ENCODE measurements at regions not wholly inside any gene's neighbourhood (a gene's known extent, or its start where the extent isn't known, plus 50 kb on each side); places are given as distances from the start of the nearest gene placed in this dataset.

DNA sequence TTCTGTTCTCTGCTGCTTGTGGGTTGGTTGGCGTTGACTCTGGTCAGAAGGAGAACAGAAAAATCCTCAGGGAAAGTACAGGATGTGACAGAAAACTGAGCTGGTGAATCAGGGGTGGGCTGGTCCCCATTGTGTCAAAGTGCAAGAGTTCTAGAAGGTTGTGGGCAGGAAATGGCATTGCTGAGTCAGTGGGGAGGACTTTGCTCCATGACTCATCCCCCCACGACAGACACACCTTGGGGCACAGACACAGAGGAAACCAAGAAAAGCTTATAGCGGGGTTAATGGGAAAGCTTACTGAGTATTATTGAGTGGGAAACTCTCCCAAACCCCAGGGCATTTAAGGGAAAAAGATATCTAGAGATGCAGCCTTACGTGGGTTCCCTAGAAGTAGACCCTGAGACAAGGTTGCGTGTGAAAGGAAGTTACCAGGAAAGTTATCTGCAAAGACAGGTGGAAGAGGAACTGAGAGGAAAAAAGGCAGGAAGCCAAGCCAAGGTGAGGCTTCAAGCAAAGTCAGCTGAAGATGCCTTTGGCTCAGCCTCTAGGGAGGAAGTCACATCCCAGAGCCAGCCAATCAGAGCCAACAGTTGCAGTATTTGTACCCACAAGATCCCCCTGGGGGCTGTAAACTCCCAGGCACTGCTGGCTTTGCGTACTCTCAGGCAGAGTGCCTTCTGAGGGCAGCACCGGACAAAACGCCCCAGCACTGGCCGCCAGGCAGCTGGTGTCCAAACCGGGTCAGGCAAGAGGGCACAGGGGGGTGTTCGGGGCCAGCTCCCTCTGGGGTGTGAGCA lies 86.4 kb downstream of the FOXL1 start:
- peak in 2 of 5 experiments; percentile 10 to 82 for DNase-seq

DNA sequence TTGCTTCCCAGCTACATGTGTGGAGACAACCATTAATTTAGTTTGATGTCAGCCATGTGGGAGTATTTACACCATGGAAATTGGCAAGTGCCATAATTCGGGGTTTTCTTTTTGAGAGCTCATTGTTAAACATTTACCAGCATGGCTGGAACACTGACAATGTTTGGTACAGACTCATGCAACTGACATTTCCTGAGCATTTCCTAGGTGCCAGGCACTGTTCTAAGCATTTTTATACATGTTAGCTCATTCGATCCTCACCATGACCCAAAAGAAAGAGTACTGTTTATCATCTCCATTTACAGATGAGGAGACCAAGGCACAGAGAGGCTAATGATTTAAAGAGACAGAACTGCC lies 86.9 kb downstream of the FOXL1 start:
- DNase-seq = no peak

DNA sequence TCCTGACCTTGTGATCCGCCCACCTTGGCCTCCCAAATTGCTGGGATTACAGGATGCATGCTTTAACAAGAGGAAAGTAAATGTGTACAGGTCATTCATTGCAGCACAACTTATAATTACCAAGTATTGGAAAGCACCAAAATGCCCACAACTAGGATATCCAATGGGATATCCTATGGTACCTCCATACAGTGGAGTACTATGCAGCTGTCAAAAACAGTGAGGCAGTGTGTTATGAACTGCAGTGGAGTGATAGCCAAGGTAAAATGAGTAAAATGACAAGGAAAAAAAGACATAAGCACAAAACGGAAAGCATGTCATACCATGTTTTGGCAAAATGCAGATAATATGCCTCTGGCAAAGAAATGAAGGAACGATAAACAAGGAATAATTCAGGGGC lies 87.6 kb downstream of the FOXL1 start:
- no peak for DNase-seq

DNA sequence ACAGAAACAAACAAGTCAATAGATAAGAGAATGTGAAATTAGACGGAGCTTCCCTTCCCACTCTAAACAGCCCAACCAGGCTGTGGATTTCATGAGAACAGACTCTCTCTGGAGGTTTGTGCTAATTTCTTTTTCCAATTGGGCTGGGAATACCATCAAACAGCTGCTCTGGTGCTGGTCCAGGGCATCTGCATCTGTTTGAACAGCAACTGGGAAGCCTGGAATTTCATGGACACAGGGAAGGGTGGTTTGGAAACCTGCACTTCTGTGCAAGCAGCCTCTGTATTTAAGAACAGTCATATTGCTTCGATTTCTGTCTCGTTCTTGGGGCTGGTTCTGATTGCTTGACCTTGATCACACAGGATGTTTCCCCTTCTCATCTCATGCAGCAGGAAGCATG lies 88.7 kb downstream of the FOXL1 start:
- no peak for DNase-seq

DNA sequence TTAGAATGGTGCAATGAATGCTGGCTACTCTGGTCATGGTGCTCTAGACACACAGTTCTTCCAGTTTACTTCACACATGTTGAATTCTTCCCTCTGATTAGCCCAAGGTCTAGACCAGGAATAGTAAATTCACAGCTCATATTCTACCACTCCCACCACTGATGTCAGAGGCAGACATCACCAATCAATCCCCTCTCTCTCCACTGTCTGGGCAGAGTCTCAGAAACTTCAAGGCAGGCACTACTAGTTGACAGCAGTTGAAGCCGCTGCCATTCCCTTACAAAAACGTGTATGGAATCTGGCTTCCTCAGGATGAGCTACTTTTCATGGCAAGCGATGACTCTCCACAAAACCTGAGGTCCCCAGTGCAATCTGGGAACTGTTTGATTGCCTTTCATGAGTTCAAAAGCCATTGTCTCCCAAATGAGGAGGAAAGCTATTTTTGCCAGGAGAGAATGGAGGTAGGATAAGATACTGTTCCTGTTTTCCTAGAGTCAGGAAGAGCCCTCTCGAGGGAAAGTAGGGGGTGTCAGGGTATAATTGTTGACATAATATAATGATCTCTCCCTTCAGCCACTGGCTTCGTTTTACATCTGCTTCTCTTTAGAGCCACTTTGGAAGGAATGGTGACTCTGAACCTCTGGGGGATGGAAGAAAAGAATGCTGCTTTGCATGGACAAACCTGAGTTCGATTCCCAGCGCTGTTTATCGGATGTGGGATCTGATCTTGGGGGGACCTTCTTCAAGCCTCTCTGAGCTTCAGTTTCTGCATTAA lies 90.0 kb downstream of the FOXL1 start:
- no peak for DNase-seq

DNA sequence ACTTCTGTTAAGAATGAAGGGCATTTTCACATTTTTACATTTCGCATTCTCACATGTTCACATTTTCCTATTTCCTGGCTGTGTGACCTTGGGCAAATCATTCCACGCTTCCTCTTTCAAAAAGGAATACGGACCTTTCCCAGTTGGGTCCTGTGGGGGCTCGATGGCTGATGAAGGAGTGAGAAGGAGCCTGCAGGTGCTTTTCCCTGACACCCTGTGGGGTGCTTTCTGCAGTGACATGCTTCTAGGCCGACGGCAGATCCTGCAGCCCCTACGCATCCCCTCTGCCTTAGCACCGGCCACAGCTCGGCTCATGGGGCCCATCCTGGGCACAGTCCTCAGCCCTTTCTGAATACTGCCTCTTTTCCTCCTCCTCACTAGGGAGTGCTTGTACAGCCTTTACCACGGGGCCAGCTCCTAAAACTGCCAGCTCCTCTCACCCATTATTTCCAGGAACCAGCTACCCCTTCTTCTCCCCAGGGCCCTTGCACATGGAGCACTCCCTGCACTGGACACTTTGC lies 91.0 kb downstream of the FOXL1 start:
- DNase-seq = no peak

DNA sequence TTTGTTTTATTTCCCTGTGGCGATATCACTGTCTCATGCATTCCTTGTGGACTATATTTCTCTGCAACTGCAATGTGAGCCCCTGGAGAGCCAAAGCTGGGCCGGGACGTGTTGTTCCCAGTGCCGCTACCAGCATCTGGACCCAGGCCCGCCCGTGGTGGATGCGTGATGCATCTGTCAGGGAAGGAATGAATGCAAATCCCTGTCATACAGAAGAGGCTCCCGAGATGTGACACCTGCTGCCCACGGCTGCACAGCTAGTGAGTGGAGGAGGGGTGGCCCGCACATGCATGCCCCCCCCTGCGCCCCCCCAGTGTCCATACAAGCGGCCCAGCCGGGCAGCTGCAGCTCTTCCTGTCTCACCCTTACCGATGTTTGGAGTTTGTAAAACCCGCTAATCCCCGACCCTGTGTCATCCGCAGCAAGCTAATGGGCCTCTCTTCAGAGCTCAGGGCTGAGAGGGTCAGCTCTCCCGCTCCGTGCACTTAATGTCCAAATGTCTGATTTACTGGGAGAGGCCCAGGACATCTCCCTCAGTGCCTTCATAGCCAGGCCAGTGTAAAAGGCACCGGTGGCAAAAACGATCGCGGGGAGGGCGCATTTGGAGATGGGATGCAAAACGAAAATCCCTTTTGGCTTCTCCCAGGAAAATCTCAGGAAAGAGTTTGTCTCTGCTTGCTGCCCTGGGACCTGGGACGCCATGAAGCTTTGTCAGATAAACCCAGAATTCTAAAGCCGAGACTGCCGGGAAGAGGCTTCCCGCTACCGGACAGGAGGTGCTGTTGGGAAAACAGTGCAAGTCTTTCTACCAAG lies 91.8 kb downstream of the FOXL1 start:
- DNase-seq = no peak

DNA sequence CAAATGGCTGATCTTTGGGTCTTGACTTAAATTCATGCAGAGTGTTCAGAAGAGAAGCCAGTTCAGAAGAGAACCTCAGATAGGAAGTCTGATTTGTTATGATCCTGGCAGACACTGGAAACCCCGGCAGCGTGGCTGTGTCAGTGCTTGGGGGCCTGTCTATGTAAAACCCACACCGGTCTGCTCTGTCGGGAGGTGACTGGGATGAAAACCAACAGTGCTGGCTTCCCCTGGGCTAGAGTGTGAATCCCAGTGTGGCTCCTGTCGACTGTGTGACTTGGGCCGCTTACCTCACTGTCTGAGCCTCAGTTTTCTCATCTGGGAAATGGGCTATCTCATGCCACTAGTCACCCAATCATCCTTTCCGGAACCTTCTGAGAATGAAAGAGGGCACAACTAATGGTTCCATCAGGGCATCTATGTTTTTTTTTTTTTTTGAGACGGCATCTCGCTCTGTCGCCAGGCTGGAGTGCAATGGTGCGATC lies 92.4 kb downstream of the FOXL1 start:
- DNase-seq = no peak

DNA sequence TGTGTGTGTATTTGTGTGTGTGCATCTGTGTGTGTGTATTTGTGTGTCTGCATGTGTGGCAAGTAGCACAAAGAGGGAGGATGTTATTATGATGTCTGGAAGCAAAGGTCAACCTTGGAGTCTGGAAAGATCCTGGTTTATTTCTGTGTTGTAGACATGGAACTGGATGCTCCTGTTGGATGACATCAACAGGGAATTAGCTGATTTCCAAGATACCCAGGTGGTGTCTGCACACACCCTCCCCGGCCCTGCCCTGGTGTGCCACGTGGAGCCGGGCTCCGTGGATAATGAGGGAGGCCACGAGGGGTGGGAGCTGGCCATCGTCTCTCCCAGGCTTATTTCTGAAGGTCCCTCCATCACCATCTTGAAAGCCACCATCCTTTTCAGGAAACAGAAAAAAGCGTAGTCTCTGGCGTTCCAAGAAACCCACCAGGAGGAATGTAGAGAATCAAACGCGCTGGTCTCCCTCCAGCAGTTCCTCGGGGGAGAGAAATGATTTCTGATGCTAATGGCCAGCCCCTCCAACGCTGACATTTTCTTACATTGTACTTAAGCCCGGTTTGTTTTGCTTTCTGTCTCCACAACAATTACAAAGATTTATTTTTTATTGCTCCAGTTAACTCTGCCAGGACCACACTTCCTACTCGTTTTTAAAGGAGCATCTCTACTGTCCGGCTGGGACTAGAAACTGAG lies 93.3 kb downstream of the FOXL1 start:
- no peak for DNase-seq

DNA sequence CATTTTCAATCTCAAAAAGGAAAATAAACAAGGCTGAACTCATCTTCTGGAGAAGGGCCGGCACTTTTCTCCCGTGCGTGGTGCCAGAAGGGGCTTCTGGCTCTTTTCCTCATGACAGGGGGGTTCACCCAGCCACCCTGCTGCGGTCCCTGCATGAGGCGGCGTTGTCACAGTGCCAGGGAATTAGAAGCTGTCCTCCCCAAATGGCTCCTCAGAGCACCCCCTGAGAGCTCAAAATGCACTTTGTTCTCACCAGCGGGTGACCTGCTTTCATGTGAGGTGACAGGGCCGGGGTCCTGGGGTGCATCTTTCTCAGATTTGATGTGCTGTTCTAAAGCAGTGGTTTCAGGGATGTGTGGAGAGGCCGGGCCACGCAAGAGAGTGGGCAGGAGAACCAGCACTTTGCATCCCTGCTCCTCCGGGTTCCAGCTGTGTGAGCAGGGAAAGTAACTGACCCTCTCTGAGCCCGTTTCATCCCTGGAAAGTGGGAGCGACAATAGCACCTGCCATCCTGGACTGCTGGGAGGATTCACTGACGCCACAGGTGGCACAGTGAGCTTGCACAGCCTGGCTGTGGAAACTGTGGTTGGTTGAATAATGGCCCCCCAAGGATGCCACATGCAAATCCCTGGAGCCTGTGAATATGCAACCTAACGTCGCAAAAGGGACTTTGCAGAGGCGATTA lies 94.0 kb downstream of the FOXL1 start:
- no peak for DNase-seq

DNA sequence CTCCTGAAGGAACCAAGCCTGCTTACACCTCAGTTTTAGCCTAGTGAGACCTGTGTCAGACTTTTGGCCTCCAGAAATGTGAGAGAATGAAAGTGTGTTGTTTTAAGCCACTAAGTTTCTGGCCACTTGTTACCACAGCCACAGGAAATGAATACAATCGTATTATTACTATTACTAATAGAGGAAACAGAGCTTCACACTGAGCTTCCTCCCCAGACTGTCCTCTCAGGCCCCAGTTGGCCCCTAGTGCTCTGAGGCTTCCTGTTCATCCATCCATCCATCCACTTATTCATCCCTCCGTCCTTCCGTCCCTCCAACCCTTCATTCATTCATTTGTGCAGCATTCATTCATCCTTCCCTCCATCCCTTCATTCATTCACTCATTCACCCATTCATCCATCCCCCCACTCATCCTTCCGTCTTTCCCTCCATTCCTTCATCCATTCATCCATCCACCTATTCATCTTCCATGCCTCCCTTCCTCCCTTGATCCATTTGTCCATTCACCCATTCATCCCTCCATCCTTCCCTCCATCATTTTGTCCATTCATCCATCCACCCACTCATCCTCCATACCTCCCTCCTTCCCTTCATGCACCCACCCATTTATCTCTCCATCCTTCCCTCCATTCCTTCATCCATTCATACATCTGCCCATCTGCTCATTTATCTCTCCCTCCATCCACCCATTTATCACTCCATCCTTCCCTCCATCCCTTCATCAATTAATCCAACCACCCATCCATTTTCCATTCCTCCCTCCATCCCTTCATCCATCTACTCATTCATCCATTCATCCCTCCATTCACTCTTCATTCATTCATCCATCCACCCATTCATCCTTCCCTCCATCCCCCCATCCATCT lies 95.0 kb downstream of the FOXL1 start:
- no peak for DNase-seq

DNA sequence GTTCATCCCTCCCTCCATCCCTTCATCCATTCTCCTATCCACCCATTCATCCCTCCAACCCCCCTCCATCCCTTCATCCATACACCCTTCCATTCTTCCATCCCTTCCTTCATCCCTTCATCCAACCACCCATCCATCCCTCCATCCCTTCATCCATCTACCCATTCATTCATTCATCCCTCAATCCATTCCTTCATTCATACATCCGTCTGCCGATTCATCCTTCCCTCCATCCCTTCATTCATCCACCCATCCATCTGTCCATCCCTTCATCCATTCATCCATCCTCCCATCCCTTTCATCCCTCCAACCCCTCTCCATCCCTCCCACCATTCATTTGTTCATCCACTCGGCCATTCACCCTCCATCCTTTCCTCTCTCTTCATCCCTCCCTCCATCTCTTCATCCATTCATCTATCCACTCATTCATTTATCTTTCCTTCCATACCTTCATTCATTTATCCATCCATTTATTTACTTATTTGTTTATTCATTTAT lies 95.7 kb downstream of the FOXL1 start:
- DNase-seq = no peak

DNA sequence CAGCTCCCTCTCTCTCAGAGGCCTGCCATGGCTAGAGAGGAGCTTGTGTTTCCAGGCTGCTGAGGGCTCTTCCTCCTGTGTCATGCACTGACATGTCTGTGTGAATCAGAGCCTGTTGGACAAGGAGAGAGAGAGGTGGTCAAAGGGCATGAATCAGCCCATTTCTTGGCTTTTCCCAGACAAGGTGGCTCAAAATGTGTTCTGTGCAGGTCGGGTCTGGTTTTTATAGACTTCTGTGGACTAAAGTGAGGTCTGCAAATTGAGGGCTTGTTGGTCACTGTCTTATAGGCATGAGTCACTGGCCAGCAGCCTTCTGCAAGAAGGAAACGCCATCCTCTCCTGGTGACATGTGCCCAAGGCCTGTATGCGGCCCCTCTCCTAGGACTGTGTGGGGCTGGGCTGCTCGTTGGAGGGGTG lies 97.9 kb downstream of the FOXL1 start:
- no peak for DNase-seq

DNA sequence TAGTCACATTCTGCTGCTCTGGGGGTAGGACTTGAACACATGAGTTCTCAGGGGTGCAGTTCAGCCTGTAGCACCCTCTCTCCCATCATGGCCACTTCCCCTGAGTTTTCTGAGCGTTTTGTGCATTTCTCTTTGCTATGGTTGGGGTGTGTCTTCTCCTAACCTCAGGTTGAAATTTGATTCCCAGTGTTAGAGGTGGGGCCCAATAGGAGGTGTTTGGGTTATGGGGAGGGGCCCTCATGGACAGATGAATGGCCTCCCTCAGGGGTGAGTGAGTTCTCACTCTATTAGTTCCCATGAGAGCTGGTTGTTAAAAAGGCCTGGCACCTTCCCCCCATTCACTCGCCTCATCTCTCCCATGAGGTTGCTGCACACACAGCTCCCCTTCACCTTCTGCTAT lies 101.1 kb downstream of the FOXL1 start:
- no peak for DNase-seq

DNA sequence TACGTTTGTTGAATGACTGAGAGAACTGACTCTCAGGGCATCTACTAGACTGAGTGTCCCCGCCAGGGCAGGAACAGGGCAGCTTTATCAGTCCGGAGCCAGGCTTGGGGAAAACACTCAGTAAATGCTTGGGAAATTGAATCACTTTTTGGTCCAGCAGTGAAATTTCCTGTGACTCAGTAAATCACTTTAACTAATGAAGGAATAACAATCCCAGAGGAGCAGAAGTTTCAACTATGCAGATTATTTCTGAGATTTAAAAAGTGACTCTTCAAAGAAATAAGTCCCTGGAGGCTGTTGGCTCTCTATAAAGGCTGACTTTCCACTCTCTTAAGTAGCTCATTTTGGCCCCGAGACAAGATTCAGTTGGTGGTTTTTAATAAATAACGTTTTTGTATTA lies 101.8 kb downstream of the FOXL1 start:
- no peak for DNase-seq

DNA sequence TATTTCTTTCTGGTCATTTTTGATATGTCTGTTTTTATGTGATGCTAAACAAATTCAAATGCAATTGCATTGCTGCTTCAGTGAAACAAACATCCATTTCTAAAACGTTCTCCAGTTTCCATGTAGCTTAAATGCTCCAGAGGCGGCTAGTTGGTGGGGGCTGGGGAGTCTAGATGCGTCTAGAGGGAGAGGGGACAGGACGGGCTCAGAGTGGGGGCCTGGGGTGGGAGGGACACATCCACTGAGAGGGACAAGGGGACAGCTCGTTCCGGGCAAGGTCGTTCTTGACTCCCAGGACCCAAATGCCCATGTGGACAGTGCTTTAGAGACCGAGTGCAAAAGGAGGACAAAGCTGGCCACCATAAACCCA lies 102.3 kb downstream of the FOXL1 start:
- DNase-seq = no peak

DNA sequence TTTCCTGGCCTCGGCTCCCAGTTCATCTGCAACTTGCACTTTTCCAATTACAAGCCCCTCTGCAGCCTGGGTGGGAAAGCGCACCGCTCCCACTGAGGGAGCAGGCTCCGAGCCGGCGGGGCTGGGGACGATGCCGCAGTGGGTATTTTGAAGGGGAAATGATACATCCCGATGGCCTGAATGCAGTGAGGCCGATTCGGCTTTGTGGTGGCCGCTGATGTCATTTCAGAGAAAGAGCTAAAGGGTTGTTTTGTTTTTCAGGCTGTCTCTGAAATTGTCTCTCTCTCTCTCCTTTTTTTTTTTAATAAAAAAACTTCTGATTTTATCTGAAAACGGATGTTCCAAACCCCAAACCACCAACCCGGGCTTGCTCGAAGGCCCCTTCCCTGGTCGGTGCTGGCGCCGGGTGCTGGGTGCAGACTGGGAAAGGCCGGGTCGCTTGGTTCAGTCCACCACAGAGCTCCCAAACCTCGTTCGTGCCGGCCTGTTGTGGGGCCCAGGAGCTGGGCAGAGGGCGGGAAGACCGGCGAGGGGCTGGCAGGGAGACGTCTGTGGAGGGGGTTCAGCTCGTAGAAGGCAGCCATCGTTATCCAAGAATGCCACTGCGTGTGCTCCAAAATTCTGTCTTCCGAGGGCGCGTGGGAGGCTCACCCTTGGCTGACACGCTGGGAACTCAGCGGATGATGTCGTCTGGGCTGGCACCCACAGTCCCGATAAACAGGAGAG lies 102.8 kb downstream of the FOXL1 start:
- peak in 1 of 5 experiments; percentile 13 for DNase-seq

DNA sequence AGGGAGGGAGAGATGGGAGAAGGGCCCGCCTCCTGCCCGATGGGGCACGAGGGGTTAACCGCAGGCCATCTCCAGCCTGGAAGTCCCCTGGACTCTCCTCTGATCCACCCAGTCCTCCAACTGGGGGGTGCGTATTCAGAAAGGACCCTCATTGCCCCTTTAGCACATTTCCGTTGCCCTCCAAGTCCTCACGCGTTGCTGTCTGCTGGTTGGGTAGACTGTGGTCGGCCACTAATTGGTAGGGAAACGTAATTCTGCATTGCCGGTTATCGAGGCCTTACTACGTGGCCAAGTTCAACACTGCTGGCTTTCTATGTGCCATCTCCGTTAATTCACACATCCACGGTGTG lies 103.4 kb downstream of the FOXL1 start:
- no peak for DNase-seq

DNA sequence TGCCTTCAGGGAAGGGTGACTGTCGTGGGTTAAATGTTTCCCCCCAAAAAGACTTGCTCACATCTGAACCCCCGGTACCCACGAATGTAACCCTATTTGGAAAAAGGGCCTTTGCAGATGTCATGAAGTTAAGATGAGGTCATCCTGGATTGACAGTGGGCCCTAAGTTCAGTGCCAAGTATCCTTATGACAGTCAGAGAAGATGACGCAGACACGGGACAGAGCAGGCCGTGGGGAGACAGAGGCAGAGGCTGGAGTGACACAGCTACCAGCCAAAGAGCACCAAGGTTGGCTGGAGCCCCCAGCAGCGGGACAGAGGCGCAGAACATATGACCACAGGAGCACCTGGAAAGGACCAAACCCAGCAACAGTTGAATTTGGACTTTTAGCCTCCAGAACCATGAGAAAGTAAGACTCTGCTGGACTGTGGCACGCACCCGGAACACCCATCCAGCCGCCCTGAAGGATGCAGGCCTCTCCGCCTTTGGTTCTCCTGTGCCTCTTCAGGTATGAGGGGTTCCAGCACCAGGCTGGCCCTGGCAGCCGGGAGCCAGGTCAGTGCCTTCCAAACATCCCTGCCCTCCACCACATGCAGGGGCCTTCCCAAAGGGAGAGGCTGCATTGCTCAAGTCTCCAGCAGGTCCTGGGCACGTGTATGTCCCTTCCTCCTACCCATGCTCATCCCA lies 104.0 kb downstream of the FOXL1 start:
- DNase-seq = no peak
